Keratinocyte (primary cell): ENCODE measurements at regions not wholly inside any gene's neighbourhood (a gene's known extent, or its start where the extent isn't known, plus 50 kb on each side); places are given as distances from the start of the nearest gene placed in this dataset.

Experiments
- DNase-seq: peaks from one replicate; pipeline ENCODE4 v3.0.0-alpha.2; 2011; ENCODE audit warnings: low read depth, missing footprints, low spot score
- FAIRE-seq: peaks from 2 replicates; lab custom pipeline; 2011; peaks lifted over from hg19 to GRCh38; lab: Jason Lieb, UNC
- H2AFZ ChIP-seq: 2 replicates; pipeline ENCODE4 v1.6.0; 2012; ENCODE audit warnings: low read length, control low read depth, inconsistent platforms; ENCODE audit not compliant: control insufficient read depth
- H3K27ac ChIP-seq: 2 replicates; pipeline ENCODE4 v1.5.1; 2011; ENCODE audit warnings: low read length; ENCODE audit not compliant: control insufficient read depth, insufficient read depth
- H3K27me3 ChIP-seq: 3 replicates; pipeline ENCODE4 v1.6.0; 2011; ENCODE audit warnings: low read length; ENCODE audit not compliant: control insufficient read depth, insufficient read depth; ENCODE audit errors: extremely low read depth
- H3K36me3 ChIP-seq, 2 experiments: 2 replicates in 1 of 2; 3 replicates in 1 of 2; pipeline ENCODE4 v1.5.1; 2011; ENCODE audit warnings: low read length in 2 of 2, mild to moderate bottlenecking in 1 of 2; ENCODE audit not compliant: control insufficient read depth in 2 of 2, insufficient read depth in 2 of 2; ENCODE audit errors: extremely low read depth in 1 of 2
- H3K4me1 ChIP-seq: 3 replicates; pipeline ENCODE4 v1.5.1; 2011; ENCODE audit warnings: low read length; ENCODE audit not compliant: control insufficient read depth, insufficient read depth; ENCODE audit errors: extremely low read depth
- H3K4me2 ChIP-seq: 3 replicates; pipeline ENCODE4 v1.6.0; 2011; ENCODE audit warnings: low read depth, low read length; ENCODE audit not compliant: control insufficient read depth, insufficient read depth; ENCODE audit errors: extremely low read depth
- H3K4me3 ChIP-seq, 3 experiments: fragments of 200-600 bp in 1 of 3; sonication (generic) in 1 of 3; 2 replicates in 2 of 3; 3 replicates in 1 of 3; pipeline ENCODE4 v1.5.1; 2011 to 2016; ENCODE audit warnings: low read length in 3 of 3, mild to moderate bottlenecking in 3 of 3, control low read depth in 2 of 3, inconsistent platforms in 1 of 3, low read depth in 1 of 3, mixed read lengths in 1 of 3, mixed run types in 1 of 3, moderate library complexity in 1 of 3; ENCODE audit not compliant: control insufficient read depth in 2 of 3, insufficient read depth in 2 of 3; ENCODE audit errors: extremely low read depth in 1 of 3
- H3K79me2 ChIP-seq: 2 replicates; pipeline ENCODE4 v1.6.0; 2012; ENCODE audit warnings: low read length; ENCODE audit not compliant: control insufficient read depth, insufficient read depth
- H3K9ac ChIP-seq: 3 replicates; pipeline ENCODE4 v1.6.0; 2011; ENCODE audit warnings: low read length; ENCODE audit not compliant: control insufficient read depth, insufficient read depth; ENCODE audit errors: extremely low read depth
- H3K9me1 ChIP-seq: 3 replicates; pipeline ENCODE4 v1.6.0; 2011; ENCODE audit warnings: low read length; ENCODE audit not compliant: control insufficient read depth, insufficient read depth; ENCODE audit errors: extremely low read depth
- H3K9me3 ChIP-seq: 2 replicates; pipeline ENCODE4 v1.5.1; 2012; ENCODE audit warnings: low read depth, low read length; ENCODE audit not compliant: control insufficient read depth
- H4K20me1 ChIP-seq: 3 replicates; pipeline ENCODE4 v1.6.0; 2011; ENCODE audit warnings: low read length; ENCODE audit not compliant: control insufficient read depth, insufficient read depth; ENCODE audit errors: extremely low read depth
- EZH2 ChIP-seq: IDR thresholded peaks from one replicate; pipeline ENCODE4 v1.6.1; 2012; ENCODE audit warnings: inconsistent platforms, mild to moderate bottlenecking, low read length, moderate library complexity
- dilution Hi-C: fragments of 300-500 bp; cut with MboI; formaldehyde crosslinking; loops from one replicate; pipeline ENCODE4 v1.7.0; 2020; ENCODE audit warnings: low sequenced_read_pairs; ENCODE audit not compliant: extremely low pct_ligation_motif_present
- TF ChIP-seq, protein P1 (sequence below), 3 experiments: IDR thresholded peaks in 1 of 3; conservative IDR thresholded peaks in 1 of 3; optimal IDR thresholded peaks in 1 of 3; 2 replicates in 2 of 3; 3 replicates in 1 of 3; pipeline versions ENCODE3 to v1.5.1; 2011; ENCODE audit warnings: low read length in 3 of 3, mild to moderate bottlenecking in 3 of 3, moderate library complexity in 2 of 3, control low read depth in 1 of 3, inconsistent platforms in 1 of 3; ENCODE audit not compliant: insufficient read depth in 2 of 3; ENCODE audit errors: extremely low read depth in 1 of 3

GRCh38 chr1:57627612-57628011 is 203.8 kb upstream of the DAB1 start:
- H3K36me3 ChIP-seq, result no peaks in the 10 kb centered on the region
- H3K9me3 ChIP-seq, result no peaks in the 10 kb centered on the region
- no peak for DNase-seq
- H4K20me1 ChIP-seq, result no peaks in the 10 kb centered on the region
- H3K4me2 ChIP-seq, result no peak overlapping the region
- dilution Hi-C loops, result no loop called here
- H3K27me3 ChIP-seq, result no peaks in the 10 kb centered on the region
- H3K4me3 ChIP-seq, result no peak overlapping the region
- peaks cover 5% of the 10 kb centered on the region for H3K4me1 ChIP-seq
- TF ChIP-seq, protein P1, sequence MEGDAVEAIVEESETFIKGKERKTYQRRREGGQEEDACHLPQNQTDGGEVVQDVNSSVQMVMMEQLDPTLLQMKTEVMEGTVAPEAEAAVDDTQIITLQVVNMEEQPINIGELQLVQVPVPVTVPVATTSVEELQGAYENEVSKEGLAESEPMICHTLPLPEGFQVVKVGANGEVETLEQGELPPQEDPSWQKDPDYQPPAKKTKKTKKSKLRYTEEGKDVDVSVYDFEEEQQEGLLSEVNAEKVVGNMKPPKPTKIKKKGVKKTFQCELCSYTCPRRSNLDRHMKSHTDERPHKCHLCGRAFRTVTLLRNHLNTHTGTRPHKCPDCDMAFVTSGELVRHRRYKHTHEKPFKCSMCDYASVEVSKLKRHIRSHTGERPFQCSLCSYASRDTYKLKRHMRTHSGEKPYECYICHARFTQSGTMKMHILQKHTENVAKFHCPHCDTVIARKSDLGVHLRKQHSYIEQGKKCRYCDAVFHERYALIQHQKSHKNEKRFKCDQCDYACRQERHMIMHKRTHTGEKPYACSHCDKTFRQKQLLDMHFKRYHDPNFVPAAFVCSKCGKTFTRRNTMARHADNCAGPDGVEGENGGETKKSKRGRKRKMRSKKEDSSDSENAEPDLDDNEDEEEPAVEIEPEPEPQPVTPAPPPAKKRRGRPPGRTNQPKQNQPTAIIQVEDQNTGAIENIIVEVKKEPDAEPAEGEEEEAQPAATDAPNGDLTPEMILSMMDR (optimal IDR thresholded peaks at IDR 0.05 in 1 of 3, IDR thresholded peaks at IDR 0.05 in 1 of 3, conservative IDR thresholded peaks at IDR 0.05 in 1 of 3; ENCODE audit: extremely low read depth in 1 of 3, insufficient read depth in 2 of 3, low read length in 3 of 3), result no peak
- TF ChIP-seq EZH2, result no peak
- no peaks in the 10 kb centered on the region for H3K79me2 ChIP-seq
- no peaks in the 10 kb centered on the region for H3K9me1 ChIP-seq
- no peak for FAIRE-seq
- H3K27ac ChIP-seq, result no peak overlapping the region
- no peak overlapping the region for H3K9ac ChIP-seq
- H2AFZ ChIP-seq, result no peak overlapping the region

- no peak overlapping the region for H3K27ac ChIP-seq
- no peaks in the 10 kb centered on the region for H4K20me1 ChIP-seq
- no peaks in the 10 kb centered on the region for H3K27me3 ChIP-seq
- no peaks in the 10 kb centered on the region for H3K79me2 ChIP-seq
- FAIRE-seq (no peak), DNase-seq (no peak)
- no peaks in the 10 kb centered on the region for H3K9me1 ChIP-seq
- TF ChIP-seq, protein P1 (optimal IDR thresholded peaks at IDR 0.05 in 1 of 3, IDR thresholded peaks at IDR 0.05 in 1 of 3, conservative IDR thresholded peaks at IDR 0.05 in 1 of 3; ENCODE audit: extremely low read depth in 1 of 3, insufficient read depth in 2 of 3, low read length in 3 of 3), result no peak
- TF ChIP-seq EZH2, result no peak
- H3K36me3 ChIP-seq, result no peaks in the 10 kb centered on the region
- no peak overlapping the region for H3K4me2 ChIP-seq
- H3K9me3 ChIP-seq, result no peaks in the 10 kb centered on the region
- H2AFZ ChIP-seq, result no peak overlapping the region
- no peaks in the 10 kb centered on the region for H3K4me1 ChIP-seq
- no peak overlapping the region for H3K4me3 ChIP-seq
- H3K9ac ChIP-seq, result no peak overlapping the region
- dilution Hi-C loops, result no loop called here
Measured at GRCh38 chr1:57623791-57624538, 200.1 kb upstream of the DAB1 start.
